Endothelial cell of umbilical vein (primary cell): ENCODE measurements at regions not wholly inside any gene's neighbourhood (a gene's known extent, or its start where the extent isn't known, plus 50 kb on each side); places are given as distances from the start of the nearest gene placed in this dataset.

ENCODE experiments used
- CTCF ChIP-seq, 2 donors: IDR thresholded peaks; 1 replicate in 1 of 2; 2 replicates in 1 of 2; pipeline ENCODE4 v1.5.1; 2011; ENCODE audit warnings: low read length in 2 of 2, mild to moderate bottlenecking in 2 of 2, moderate library complexity in 2 of 2, control low read depth in 1 of 2, inconsistent platforms in 1 of 2, low read depth in 1 of 2; ENCODE audit not compliant: insufficient read depth in 1 of 2; ENCODE audit errors: extremely low read depth in 1 of 2
- EZH2 ChIP-seq: IDR thresholded peaks from 2 replicates; pipeline ENCODE4 v1.6.1; 2012; ENCODE audit warnings: borderline replicate concordance, low read depth, mild to moderate bottlenecking, moderate library complexity, low read length, inconsistent platforms; ENCODE audit not compliant: severe bottlenecking
- FOS ChIP-seq: IDR thresholded peaks from 2 replicates; pipeline ENCODE4 v1.6.1; 2011; ENCODE audit warnings: mild to moderate bottlenecking, low read length, moderate library complexity, borderline replicate concordance; ENCODE audit not compliant: insufficient read depth
- MAX ChIP-seq: IDR thresholded peaks from 2 replicates; pipeline ENCODE4 v1.6.1; 2011; ENCODE audit not compliant: insufficient read depth, insufficient read length
- MYC ChIP-seq: IDR thresholded peaks from one replicate; pipeline ENCODE4 v1.6.1; 2011; ENCODE audit warnings: mild to moderate bottlenecking, low read depth, low read length
- POLR2A ChIP-seq: IDR thresholded peaks from 2 replicates; pipeline ENCODE4 v1.6.1; 2012; ENCODE audit warnings: low read depth, mild to moderate bottlenecking, control low read depth, low read length
- POLR2AphosphoS5 ChIP-seq: IDR thresholded peaks from 2 replicates; pipeline ENCODE4 v1.6.1; 2012; ENCODE audit warnings: low read depth, mild to moderate bottlenecking, control low read depth, low read length, moderate library complexity; ENCODE audit not compliant: insufficient read depth

- TF ChIP-seq EZH2 = no peak
- no peak for TF ChIP-seq CTCF (IDR thresholded peaks at IDR 0.05; ENCODE audit: extremely low read depth in 1 of 2, insufficient read depth in 1 of 2, low read depth in 1 of 2, low read length in 2 of 2)
- TF ChIP-seq MYC = no peak
- no peak for TF ChIP-seq FOS
- TF ChIP-seq POLR2A = no peak
- TF ChIP-seq POLR2AphosphoS5 = no peak
- no peak for TF ChIP-seq MAX
These were observed 54.5 kb upstream of the SETBP1 start for GRCh38 chr18:44626236-44626635.
